Dedifferentiated amniotic fluid mesenchymal stem cell (primary cell): ENCODE measurements at regions not wholly inside any gene's neighbourhood (a gene's known extent, or its start where the extent isn't known, plus 50 kb on each side); places are given as distances from the start of the nearest gene placed in this dataset.
"Not testable (repeated sequence)": the region's sequence is repeated elsewhere in the genome, so short reads cannot be mapped to it uniquely, and the experiment has no call there.

ENCODE experiments used
- DNase-seq: peaks from one replicate; pipeline ENCODE4 v3.0.0-alpha.2; 2016; ENCODE audit errors: extremely low spot score

GRCh38 chr15:70249616-70250015 lies 151.9 kb upstream of the TLE3 start:
- DNase-seq: no peak

- no peak for DNase-seq
Measured at GRCh38 chr15:70248116-70249025, 150.7 kb upstream of the TLE3 start.

GRCh38 chr15:70247281-70247680 lies 149.6 kb upstream of the TLE3 start:
- DNase-seq: no peak

- DNase-seq: no peak
Measured at GRCh38 chr15:70246623-70247220, 149.0 kb upstream of the TLE3 start.

GRCh38 chr15:70245932-70246622 lies 148.4 kb upstream of the TLE3 start:
- no peak for DNase-seq

GRCh38 chr15:70244978-70245542 lies 147.3 kb upstream of the TLE3 start:
- DNase-seq: no peak

- DNase-seq: no peak
Measured at GRCh38 chr15:70243686-70244540, 146.2 kb upstream of the TLE3 start.

- no peak for DNase-seq
Measured at GRCh38 chr15:70242951-70243685, 145.4 kb upstream of the TLE3 start.

- no peak for DNase-seq
Measured at GRCh38 chr15:70241561-70242320, 144.0 kb upstream of the TLE3 start.

GRCh38 chr15:70240820-70241430 lies 143.2 kb upstream of the TLE3 start:
- no peak for DNase-seq

GRCh38 chr15:70240082-70240481 lies 142.4 kb upstream of the TLE3 start:
- DNase-seq: no peak

GRCh38 chr15:70238917-70239316 lies 141.2 kb upstream of the TLE3 start:
- no peak for DNase-seq

GRCh38 chr15:70237626-70238025 lies 139.9 kb upstream of the TLE3 start:
- DNase-seq: no peak

GRCh38 chr15:70236341-70237086 lies 138.8 kb upstream of the TLE3 start:
- DNase-seq: no peak

- no peak for DNase-seq
Measured at GRCh38 chr15:70235347-70235746, 137.6 kb upstream of the TLE3 start.

- peak; percentile 17 for DNase-seq
Measured at GRCh38 chr15:70234256-70234905, 136.7 kb upstream of the TLE3 start.

GRCh38 chr15:70231484-70231883 lies 133.8 kb upstream of the TLE3 start:
- DNase-seq: no peak

- DNase-seq: not testable (repeated sequence)
Measured at GRCh38 chr15:70227918-70228317, 130.2 kb upstream of the TLE3 start.
